GM21381 (cell line): ENCODE measurements at regions not wholly inside any gene's neighbourhood (a gene's known extent, or its start where the extent isn't known, plus 50 kb on each side); places are given as distances from the start of the nearest gene placed in this dataset.

ENCODE experiments used
- ATAC-seq: cut with Tn5 transposase; IDR thresholded peaks from one replicate; pipeline ENCODE4 v1.9.1; 2021; ENCODE audit warnings: mild to moderate bottlenecking, moderate library complexity; ENCODE audit not compliant: unreplicated experiment

- no peak for ATAC-seq
These were observed 345.9 kb upstream of the RGS6 start for GRCh38 chr14:71586131-71586897.

DNA sequence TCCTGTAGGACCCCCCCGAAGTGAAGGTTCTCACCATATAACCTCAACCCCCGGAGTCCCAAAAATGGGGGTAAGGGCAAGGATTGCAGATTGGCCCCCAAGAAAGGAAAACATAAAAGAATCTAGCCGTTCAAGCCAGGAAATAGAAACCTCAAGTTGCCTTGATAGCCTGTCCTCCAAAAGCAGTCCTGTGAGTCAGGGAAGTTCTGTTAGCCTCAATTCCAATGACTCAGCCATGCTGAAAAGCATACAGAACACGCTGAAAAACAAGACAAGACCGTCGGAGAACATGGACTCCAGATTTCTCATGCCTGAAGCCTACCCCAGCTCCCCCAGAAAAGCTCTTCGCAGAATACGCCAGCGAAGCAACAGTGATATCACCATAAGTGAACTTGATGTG is 344.2 kb upstream of the RGS6 start:
- ATAC-seq, result no peak

GRCh38 chr14:71588576-71589215 is 343.5 kb upstream of the RGS6 start:
- no peak for ATAC-seq

GRCh38 chr14:71589609-71590008 is 342.6 kb upstream of the RGS6 start:
- no peak for ATAC-seq

DNA sequence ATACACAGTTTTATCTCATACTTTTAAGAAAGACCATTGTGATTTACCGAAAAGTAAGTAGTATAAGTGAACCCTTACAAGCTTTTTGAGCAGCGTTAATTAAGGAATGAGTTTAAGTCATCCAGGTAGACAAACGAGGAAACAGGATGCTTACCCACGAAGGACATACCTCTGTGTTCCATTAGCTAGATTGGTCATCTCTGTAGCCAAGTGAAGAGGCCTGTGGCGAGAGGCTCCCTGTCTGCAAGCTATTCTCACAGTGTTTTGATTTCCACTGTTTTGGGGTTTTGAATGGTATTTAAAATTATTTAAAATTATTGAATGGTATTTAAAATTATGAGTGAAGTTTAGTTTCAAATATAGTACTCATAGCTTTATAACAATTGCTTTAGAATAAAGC is 342.1 kb upstream of the RGS6 start:
- ATAC-seq, result no peak

- no peak for ATAC-seq
These were observed 341.0 kb upstream of the RGS6 start for GRCh38 chr14:71591231-71591630.

- no peak for ATAC-seq
These were observed 340.3 kb upstream of the RGS6 start for GRCh38 chr14:71591929-71592328.

- ATAC-seq, result no peak
These were observed 339.9 kb upstream of the RGS6 start for GRCh38 chr14:71592361-71592760.

- ATAC-seq, result no peak
These were observed 338.3 kb upstream of the RGS6 start for GRCh38 chr14:71593966-71594365.

DNA sequence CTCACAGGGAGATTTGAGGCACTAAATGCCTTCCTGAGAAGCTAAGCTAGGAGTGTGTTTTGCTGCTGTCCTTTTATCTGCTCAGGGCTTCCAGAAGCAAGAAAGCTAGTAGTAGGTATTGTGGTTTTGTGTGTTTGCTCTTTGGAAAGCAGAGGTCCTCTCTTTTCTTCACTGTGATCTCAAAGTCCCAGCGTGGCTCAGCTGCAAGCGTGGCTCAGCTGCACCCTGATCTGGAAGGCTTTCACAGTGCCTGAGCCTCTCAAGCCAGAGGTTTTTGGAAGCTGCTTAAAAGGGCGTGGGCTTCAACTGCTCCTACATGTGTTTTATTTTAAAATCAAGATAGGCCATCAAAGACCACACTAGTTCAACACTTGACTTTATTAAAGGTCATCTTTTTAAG is 337.4 kb upstream of the RGS6 start:
- no peak for ATAC-seq

GRCh38 chr14:71595441-71595840 is 336.8 kb upstream of the RGS6 start:
- no peak for ATAC-seq

GRCh38 chr14:71597287-71597920 is 334.8 kb upstream of the RGS6 start:
- no peak for ATAC-seq

DNA sequence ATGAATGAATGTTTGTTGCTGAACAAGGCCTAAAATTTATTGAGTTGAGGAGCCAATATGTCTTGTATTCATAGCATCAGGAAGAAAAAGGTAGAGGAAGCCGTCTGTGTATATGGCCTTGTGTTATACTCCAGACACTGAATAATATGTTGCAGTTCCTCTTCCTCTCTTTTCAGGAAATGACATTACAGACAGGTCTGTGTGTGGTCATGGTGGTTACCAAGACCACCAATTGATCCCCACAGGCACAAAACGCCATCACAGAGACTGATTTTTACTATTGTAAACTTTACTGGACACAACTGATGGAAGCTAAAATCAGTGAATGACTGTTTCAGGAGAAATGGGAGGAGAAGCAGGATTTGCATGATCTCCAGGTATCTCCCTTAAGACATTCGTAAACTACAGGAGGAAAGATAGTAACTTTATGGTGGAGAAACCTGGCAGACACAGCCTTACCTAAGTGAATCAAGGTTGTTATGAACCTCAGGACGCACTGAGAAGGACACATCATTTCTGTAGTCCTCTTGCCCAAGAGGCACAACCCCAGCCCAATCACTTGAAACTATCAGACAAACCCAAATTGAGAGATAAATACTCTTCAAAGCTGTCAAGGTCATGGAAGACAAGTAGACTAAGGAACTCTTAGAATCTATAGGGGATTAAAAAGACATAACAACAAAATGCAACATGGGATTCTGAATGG is 334.1 kb upstream of the RGS6 start:
- ATAC-seq, result peak; percentile 77

DNA sequence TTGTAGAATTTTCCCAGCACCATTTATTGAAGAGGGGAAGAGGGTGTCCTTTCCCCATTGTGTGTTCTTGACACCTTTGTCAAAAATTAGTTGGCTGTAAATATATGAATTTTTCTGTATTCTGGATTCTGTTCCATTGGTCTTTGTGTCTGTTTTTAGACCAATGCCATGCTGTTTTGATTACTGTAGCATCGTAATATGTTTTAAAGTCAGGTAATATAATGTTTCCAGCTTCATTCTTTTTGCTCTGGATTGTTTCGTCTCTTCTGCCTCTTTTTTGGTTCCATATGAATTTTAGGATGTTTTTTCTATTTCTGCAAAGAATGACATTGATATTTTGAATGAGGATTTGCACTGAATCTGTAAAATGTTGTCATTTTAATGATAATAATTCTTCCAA is 331.9 kb upstream of the RGS6 start:
- no peak for ATAC-seq

DNA sequence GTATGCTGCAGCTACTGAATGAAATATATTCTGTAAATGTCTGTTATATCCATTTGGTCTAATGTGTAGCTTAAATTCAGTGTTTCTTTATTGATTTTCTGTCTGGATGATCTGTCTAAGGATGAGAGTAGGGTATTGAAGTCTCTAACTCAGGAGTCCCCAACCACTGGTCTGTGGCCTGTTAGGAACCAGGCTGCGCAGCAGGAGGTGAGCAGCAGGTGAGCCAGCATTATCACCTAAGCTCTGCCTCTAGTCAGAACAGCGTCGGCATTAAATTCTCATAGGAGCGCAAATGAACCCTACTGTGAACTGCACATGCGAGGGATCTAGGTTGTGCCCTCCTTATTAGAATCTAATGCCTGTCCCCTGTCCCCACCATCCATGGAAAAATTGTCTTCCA is 329.7 kb upstream of the RGS6 start:
- ATAC-seq, result no peak

GRCh38 chr14:71604231-71604630 is 328.0 kb upstream of the RGS6 start:
- ATAC-seq, result no peak

GRCh38 chr14:71606064-71606463 is 326.2 kb upstream of the RGS6 start:
- ATAC-seq, result no peak

- no peak for ATAC-seq
These were observed 325.7 kb upstream of the RGS6 start for GRCh38 chr14:71606575-71606974.

- ATAC-seq, result no peak
These were observed 325.2 kb upstream of the RGS6 start for GRCh38 chr14:71607056-71607455.

DNA sequence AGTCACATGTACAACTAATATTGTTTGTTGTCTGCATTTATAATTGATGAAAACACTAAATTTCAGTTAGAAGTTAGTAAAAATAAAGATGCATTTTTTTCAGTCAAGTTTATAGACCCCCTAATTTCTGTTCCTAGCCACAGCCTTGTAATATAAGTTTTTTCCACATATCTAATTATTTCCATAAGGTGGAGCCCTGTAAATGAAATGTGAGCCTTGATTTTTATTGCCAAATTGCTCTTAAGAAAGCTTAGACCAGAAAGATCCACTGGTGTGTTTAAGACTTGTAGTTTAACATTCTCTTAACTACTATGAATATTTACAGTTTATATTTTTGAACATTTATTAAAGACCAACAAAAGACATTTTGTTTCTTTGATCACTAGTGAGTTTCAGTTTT is 322.1 kb upstream of the RGS6 start:
- no peak for ATAC-seq

DNA sequence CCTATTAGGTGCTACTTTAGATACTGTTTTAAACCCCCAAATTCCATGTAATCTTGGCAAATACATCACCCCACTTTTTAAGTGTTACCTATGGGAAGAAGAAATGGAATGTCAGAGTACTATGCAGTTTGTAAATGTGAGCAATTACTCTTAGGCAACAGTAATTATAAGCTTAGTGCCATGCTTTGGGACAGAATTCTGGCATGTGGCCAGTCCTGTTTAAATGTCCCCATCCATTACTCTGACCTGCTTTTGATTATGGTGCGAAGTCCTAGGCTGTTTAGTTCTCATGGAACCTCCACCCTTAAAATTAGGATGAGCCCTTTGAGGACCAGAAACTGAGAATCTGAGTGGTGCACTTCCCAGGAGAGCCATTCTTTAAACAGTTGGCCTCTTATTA is 321.4 kb upstream of the RGS6 start:
- no peak for ATAC-seq

DNA sequence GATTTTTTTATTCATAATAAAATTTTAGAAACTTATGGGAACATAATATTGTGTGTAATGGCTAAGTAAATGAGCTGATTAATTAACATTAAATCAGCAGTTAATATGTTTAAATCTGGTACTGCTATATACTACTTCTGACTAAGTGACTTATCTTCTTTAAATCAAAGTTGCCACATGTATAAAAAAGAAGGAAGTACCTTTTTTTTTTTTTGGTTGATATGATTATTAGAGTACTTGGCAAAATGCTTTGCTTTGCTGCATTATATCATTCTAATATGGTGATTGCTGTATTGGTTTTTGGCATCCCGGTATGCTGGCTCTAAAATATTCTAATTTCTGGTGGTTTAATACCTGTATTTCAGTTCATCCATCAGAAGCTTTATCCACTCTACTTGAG is 319.1 kb upstream of the RGS6 start:
- no peak for ATAC-seq
